Naive thymus-derived CD4-positive, alpha-beta T cell (primary cell): ENCODE measurements at regions not wholly inside any gene's neighbourhood (a gene's known extent, or its start where the extent isn't known, plus 50 kb on each side); places are given as distances from the start of the nearest gene placed in this dataset.

Source experiments
- ATAC-seq: fragments of 150-1000 bp; cut with Tn5 transposase; 2 replicates; pipeline ENCODE4 v1.10.0; 2021; ENCODE audit warnings: mild to moderate bottlenecking, moderate library complexity
- CTCF ChIA-PET: fragments of 350-600 bp; sonication (Branson Sonifier 250); formaldehyde crosslinking; loops from one replicate; lab custom pipeline; 2021; ENCODE audit warnings: antibody characterized with exemption; lab: Charles Lee
- POLR2A ChIA-PET: fragments of 350-600 bp; sonication (Branson Sonifier 250); formaldehyde crosslinking; loops from one replicate; lab custom pipeline; 2021; ENCODE audit warnings: antibody characterized with exemption, inconsistent platforms; lab: Charles Lee
- DNase-seq, 9 donors: peaks; one replicate each; pipeline versions ENCODE4 v3.0.0 to v3.0.0-alpha.2; 2020 to 2022; ENCODE audit warnings: mixed read lengths in 1 of 9
- H3K27ac ChIP-seq: one replicate; pipeline ENCODE4 v1.7.0; 2013; ENCODE audit warnings: mild to moderate bottlenecking, low read depth, low read length, moderate library complexity
- H3K27me3 ChIP-seq, 2 donors: one replicate each; pipeline ENCODE4 v1.7.0; 2013; ENCODE audit warnings: low read length in 2 of 2, mild to moderate bottlenecking in 2 of 2, moderate library complexity in 2 of 2; ENCODE audit not compliant: control insufficient read depth in 2 of 2, insufficient read depth in 2 of 2
- H3K36me3 ChIP-seq, 3 experiments: 1 replicate in 2 of 3; 2 replicates in 1 of 3; pipeline ENCODE4 v1.7.0; 2013; ENCODE audit warnings: low read length in 3 of 3, mild to moderate bottlenecking in 3 of 3, moderate library complexity in 1 of 3; ENCODE audit not compliant: insufficient read depth in 3 of 3, control insufficient read depth in 2 of 3
- H3K4me1 ChIP-seq, 2 donors: one replicate each; pipeline ENCODE4 v1.7.0; 2013; ENCODE audit warnings: low read length in 2 of 2, mild to moderate bottlenecking in 2 of 2, moderate library complexity in 1 of 2; ENCODE audit not compliant: control insufficient read depth in 2 of 2, insufficient read depth in 2 of 2
- H3K4me3 ChIP-seq: 2 replicates; pipeline ENCODE4 v1.7.0; 2013; ENCODE audit warnings: mild to moderate bottlenecking, low read length
- H3K9me3 ChIP-seq, 3 experiments: 1 replicate in 2 of 3; 2 replicates in 1 of 3; pipeline ENCODE4 v1.7.0; 2013; ENCODE audit warnings: low read length in 3 of 3; ENCODE audit not compliant: control insufficient read depth in 2 of 3
- H3K27ac Mint-ChIP-seq, 9 donors: one replicate each; pipeline ENCODE4 v1.8.0; 2020 to 2022; ENCODE audit warnings: mixed read lengths in 9 of 9, mild to moderate bottlenecking in 8 of 9, moderate library complexity in 5 of 9, inconsistent platforms in 2 of 9
- H3K27me3 Mint-ChIP-seq, 5 donors: one replicate each; pipeline ENCODE4 v1.8.0; 2021 to 2022; ENCODE audit warnings: mixed read lengths in 5 of 5, mild to moderate bottlenecking in 1 of 5
- H3K36me3 Mint-ChIP-seq, 5 donors: one replicate each; pipeline ENCODE4 v1.8.0; 2020 to 2022; ENCODE audit warnings: mixed read lengths in 5 of 5, mild to moderate bottlenecking in 3 of 5, inconsistent platforms in 1 of 5
- H3K4me1 Mint-ChIP-seq, 7 donors: one replicate each; pipeline ENCODE4 v1.8.0; 2020 to 2022; ENCODE audit warnings: mixed read lengths in 7 of 7, mild to moderate bottlenecking in 3 of 7, inconsistent platforms in 1 of 7
- H3K4me3 Mint-ChIP-seq, 10 donors: one replicate each; pipeline ENCODE4 v1.8.0; 2020 to 2022; ENCODE audit warnings: mild to moderate bottlenecking in 10 of 10, mixed read lengths in 10 of 10, moderate library complexity in 6 of 10, inconsistent platforms in 2 of 10
- H3K9me3 Mint-ChIP-seq, 11 donors: one replicate each; pipeline ENCODE4 v1.8.0; 2020 to 2022; ENCODE audit warnings: mixed read lengths in 11 of 11, mild to moderate bottlenecking in 4 of 11, inconsistent platforms in 1 of 11, moderate library complexity in 1 of 11
- intact Hi-C, 2 donors: fragments of 100-400 bp; cut with micrococcal nuclease; formaldehyde crosslinking; loops; one replicate each; pipeline ENCODE4 v1.15.1; 2023

- DNase-seq (no peak), ATAC-seq (no peak)
- Histone ChIP-seq H3K27me3 (no peaks in the 10 kb centered on the region), H3K4me1 (no peaks in the 10 kb centered on the region), H3K27ac (no peak overlapping the region), H3K36me3 (no peaks in the 10 kb centered on the region), H3K9me3 (no peaks in the 10 kb centered on the region), H3K4me3 (no peak overlapping the region)
- intact Hi-C loops = no loop called here
- Mint-ChIP-seq H3K27ac (no peak overlapping the region), H3K27me3 (peaks cover 0 to 20% (median 6%) of the 10 kb centered on the region in 5 donors), H3K4me1 (no peaks in the 10 kb centered on the region), H3K9me3 (peaks cover 0 to 3% (median 0%) of the 10 kb centered on the region in 11 donors), H3K4me3 (no peak overlapping the region), H3K36me3 (peaks cover 0 to 4% (median 0%) of the 10 kb centered on the region in 5 donors)
- CTCF ChIA-PET = no interaction called here
- POLR2A ChIA-PET = no interaction called here
Observed at GRCh38 chr22:49025791-49026493, 801.7 kb downstream of the BRD1 start.

DNA sequence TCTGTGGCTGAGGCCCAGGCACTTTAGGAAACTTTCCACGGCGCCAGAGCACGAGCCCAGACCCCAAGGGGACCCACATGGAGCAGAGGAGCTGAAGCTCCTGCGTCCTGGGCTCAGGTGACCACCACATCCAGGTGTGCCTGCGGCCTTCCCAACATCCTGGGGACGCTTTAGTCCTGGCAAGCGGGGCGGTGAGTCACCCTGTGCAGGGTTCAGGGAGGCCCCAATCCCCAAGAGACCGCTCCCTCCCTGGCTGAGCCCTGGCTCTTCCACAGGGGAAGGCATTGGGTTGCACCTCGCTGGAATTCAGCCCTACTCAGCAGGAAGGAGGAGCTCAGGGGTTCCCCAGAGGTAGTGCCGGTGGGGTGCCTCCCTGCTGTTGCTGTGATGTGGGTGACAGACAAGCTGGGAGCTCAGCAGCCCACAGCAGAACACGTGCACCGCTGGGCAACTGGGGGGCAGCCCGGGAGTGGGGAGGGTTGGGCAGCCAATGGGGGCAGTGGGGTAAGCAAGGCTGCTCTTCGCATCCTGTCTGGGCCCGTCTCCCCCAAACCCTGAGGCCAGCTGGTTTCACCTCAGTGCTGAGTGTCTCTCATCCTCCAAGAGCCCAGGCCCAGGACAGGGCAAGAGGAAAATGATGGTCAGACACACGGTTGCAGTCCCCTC, 802.8 kb downstream of the BRD1 start:
- H3K36me3 Mint-ChIP-seq = peaks cover 0 to 4% (median 0%) of the 10 kb centered on the region in 5 donors
- ChIA-PET CTCF (no interaction called here), POLR2A (no interaction called here)
- no peak overlapping the region for H3K4me3 Mint-ChIP-seq
- DNase-seq (no peak), ATAC-seq (no peak)
- H3K9me3 Mint-ChIP-seq = peaks cover 0 to 3% (median 0%) of the 10 kb centered on the region in 11 donors
- intact Hi-C loops = no loop called here
- no peaks in the 10 kb centered on the region for H3K4me1 Mint-ChIP-seq
- no peaks in the 10 kb centered on the region for H3K36me3 ChIP-seq
- H3K9me3 ChIP-seq = no peaks in the 10 kb centered on the region
- no peaks in the 10 kb centered on the region for H3K4me1 ChIP-seq
- H3K27ac ChIP-seq = no peak overlapping the region
- H3K27me3 ChIP-seq = no peaks in the 10 kb centered on the region
- H3K4me3 ChIP-seq = no peak overlapping the region
- H3K27me3 Mint-ChIP-seq = peaks cover 0 to 19% (median 6%) of the 10 kb centered on the region in 5 donors
- H3K27ac Mint-ChIP-seq = no peak overlapping the region

GRCh38 chr22:49023879-49024774, 803.5 kb downstream of the BRD1 start:
- H3K4me1 ChIP-seq = no peaks in the 10 kb centered on the region
- no peaks in the 10 kb centered on the region for H3K9me3 ChIP-seq
- H3K27me3 Mint-ChIP-seq = peaks cover 0 to 19% (median 6%) of the 10 kb centered on the region in 5 donors
- no peaks in the 10 kb centered on the region for H3K36me3 ChIP-seq
- no peak for ATAC-seq
- H3K27me3 ChIP-seq = no peaks in the 10 kb centered on the region
- H3K9me3 Mint-ChIP-seq = peaks cover 0 to 3% (median 0%) of the 10 kb centered on the region in 11 donors
- H3K27ac Mint-ChIP-seq = no peak overlapping the region
- no peaks in the 10 kb centered on the region for H3K4me1 Mint-ChIP-seq
- H3K36me3 Mint-ChIP-seq = peaks cover 0 to 4% (median 0%) of the 10 kb centered on the region in 5 donors
- ChIA-PET CTCF (no interaction called here), POLR2A (no interaction called here)
- no peak for DNase-seq
- H3K4me3 Mint-ChIP-seq = no peak overlapping the region
- intact Hi-C loops = no loop called here
- H3K4me3 ChIP-seq = no peak overlapping the region
- no peak overlapping the region for H3K27ac ChIP-seq

- no peak overlapping the region for H3K4me3 Mint-ChIP-seq
- DNase-seq (no peak), ATAC-seq (no peak)
- POLR2A ChIA-PET = no interaction called here
- H3K9me3 ChIP-seq = no peaks in the 10 kb centered on the region
- intact Hi-C loops = no loop called here
- H3K27me3 Mint-ChIP-seq = peaks cover 0 to 13% (median 0%) of the 10 kb centered on the region in 5 donors
- H3K36me3 Mint-ChIP-seq = no peaks in the 10 kb centered on the region
- no peaks in the 10 kb centered on the region for H3K4me1 Mint-ChIP-seq
- no peaks in the 10 kb centered on the region for H3K36me3 ChIP-seq
- H3K27me3 ChIP-seq = no peaks in the 10 kb centered on the region
- H3K27ac ChIP-seq = no peak overlapping the region
- no peaks in the 10 kb centered on the region for H3K4me1 ChIP-seq
- H3K9me3 Mint-ChIP-seq = peaks cover 0 to 2% (median 0%) of the 10 kb centered on the region in 11 donors
- CTCF ChIA-PET = no interaction called here
- no peak overlapping the region for H3K27ac Mint-ChIP-seq
- no peak overlapping the region for H3K4me3 ChIP-seq
Observed at GRCh38 chr22:49023161-49023878, 804.4 kb downstream of the BRD1 start.

- Histone ChIP-seq H3K36me3 (no peaks in the 10 kb centered on the region), H3K27ac (no peak overlapping the region), H3K9me3 (no peaks in the 10 kb centered on the region), H3K4me1 (no peaks in the 10 kb centered on the region), H3K4me3 (no peak overlapping the region), H3K27me3 (no peaks in the 10 kb centered on the region)
- no peak for ATAC-seq
- Mint-ChIP-seq H3K4me1 (no peaks in the 10 kb centered on the region), H3K36me3 (no peaks in the 10 kb centered on the region), H3K27me3 (peaks cover 0 to 11% (median 0%) of the 10 kb centered on the region in 5 donors), H3K27ac (no peak overlapping the region), H3K9me3 (peaks cover 0 to 2% (median 0%) of the 10 kb centered on the region in 11 donors), H3K4me3 (no peak overlapping the region)
- ChIA-PET CTCF (no interaction called here), POLR2A (no interaction called here)
- intact Hi-C loops = no loop called here
- DNase-seq = no peak
Observed at GRCh38 chr22:49022816-49023160, 804.9 kb downstream of the BRD1 start.

GRCh38 chr22:49021926-49022815, 805.5 kb downstream of the BRD1 start:
- Histone ChIP-seq H3K4me1 (no peaks in the 10 kb centered on the region), H3K9me3 (no peaks in the 10 kb centered on the region), H3K27me3 (no peaks in the 10 kb centered on the region), H3K4me3 (no peak overlapping the region), H3K36me3 (no peaks in the 10 kb centered on the region), H3K27ac (no peak overlapping the region)
- Mint-ChIP-seq H3K4me1 (no peaks in the 10 kb centered on the region), H3K9me3 (no peaks in the 10 kb centered on the region), H3K27ac (no peak overlapping the region), H3K36me3 (no peaks in the 10 kb centered on the region), H3K27me3 (peaks cover 0 to 5% (median 0%) of the 10 kb centered on the region in 5 donors), H3K4me3 (no peak overlapping the region)
- POLR2A ChIA-PET = no interaction called here
- ATAC-seq (no peak), DNase-seq (no peak)
- CTCF ChIA-PET = no interaction called here
- intact Hi-C loops = no loop called here
